ENCODE measurements at regions not wholly inside any gene's neighbourhood (a gene's known extent, or its start where the extent isn't known, plus 50 kb on each side); places are given as distances from the start of the nearest gene placed in this dataset.

DNA sequence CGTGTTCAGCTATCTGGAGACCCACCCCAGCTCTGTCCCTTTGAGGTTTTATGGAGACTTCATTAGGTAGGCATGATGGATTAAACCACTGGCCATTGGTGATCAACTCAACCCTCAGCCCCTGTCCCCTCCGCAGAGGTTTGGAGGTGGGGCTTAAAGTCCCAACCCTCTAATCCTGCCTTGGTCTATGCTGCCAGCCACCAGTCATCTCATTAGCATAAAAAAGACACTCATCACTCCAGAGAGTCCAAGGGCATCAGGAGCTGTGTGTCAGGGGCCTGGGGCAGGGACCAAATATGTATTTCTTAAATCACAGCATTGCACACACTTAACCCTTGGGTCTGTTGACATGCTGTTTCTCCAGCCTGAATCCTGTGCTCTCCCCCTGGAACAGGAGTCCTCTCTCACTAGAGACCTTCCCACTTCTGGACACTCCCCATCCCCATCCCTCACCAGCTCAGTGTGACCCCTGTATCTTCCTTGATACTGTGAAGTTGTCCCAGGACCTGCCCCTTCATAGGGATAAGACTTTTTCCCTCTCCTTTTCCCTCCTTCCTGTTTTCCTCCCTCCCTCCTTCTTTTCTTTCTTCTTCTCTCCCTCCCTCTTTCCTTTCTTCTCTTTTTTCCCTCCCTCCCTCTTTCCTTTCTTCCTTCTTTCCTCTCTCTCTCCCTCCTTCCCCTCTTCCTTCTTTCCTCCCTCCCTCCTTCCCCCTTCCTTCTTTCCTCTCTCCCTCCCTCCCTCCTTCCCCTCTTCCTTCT is 54.7 kb upstream of the CLMN start:
- TF ChIP-seq, protein P1, sequence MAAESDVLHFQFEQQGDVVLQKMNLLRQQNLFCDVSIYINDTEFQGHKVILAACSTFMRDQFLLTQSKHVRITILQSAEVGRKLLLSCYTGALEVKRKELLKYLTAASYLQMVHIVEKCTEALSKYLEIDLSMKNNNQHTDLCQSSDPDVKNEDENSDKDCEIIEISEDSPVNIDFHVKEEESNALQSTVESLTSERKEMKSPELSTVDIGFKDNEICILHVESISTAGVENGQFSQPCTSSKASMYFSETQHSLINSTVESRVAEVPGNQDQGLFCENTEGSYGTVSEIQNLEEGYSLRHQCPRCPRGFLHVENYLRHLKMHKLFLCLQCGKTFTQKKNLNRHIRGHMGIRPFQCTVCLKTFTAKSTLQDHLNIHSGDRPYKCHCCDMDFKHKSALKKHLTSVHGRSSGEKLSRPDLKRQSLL (tag by site-specific recombination; IDR thresholded peaks at IDR 0.05), result no peak
- TF ChIP-seq ZNF366 (tag by site-specific recombination; conservative IDR thresholded peaks at IDR 0.05), result peak; percentile 79
- no peak overlapping the region for H3K4me3 ChIP-seq (ENCODE audit: low read depth, low read length)
- no peaks in the 10 kb centered on the region for H3K36me3 ChIP-seq (ENCODE audit: control insufficient read depth in 2 of 2, insufficient read depth in 1 of 2, low read length in 2 of 2)
- no peaks in the 10 kb centered on the region for H3K9me3 ChIP-seq (ENCODE audit: control insufficient read depth, insufficient read depth, low read depth, low read length)
- ChIA-PET CTCF (no interaction called here), POLR2A (no interaction called here)
- H3K4me1 ChIP-seq (ENCODE audit: control insufficient read depth, insufficient read depth, low read length), result no peaks in the 10 kb centered on the region
- H3K27ac ChIP-seq (ENCODE audit: extremely low read depth, low read depth, low read length), result no peak overlapping the region

GRCh38 chr14:95370076-95370475 is 50.4 kb upstream of the CLMN start:
- H3K9me3 ChIP-seq (ENCODE audit: control insufficient read depth, insufficient read depth, low read depth, low read length), result no peaks in the 10 kb centered on the region
- H3K4me1 ChIP-seq (ENCODE audit: control insufficient read depth, insufficient read depth, low read length), result no peaks in the 10 kb centered on the region
- H3K27ac ChIP-seq (ENCODE audit: extremely low read depth, low read depth, low read length), result no peak overlapping the region
- ChIA-PET POLR2A (no interaction called here), CTCF (no interaction called here)
- TF ChIP-seq ZNF280D (tag by site-specific recombination; IDR thresholded peaks at IDR 0.05) (no peak), ZNF266 (tag by site-specific recombination; IDR thresholded peaks at IDR 0.05; ENCODE audit: low read depth) (no peak), ZFP41 (tag by site-specific recombination; IDR thresholded peaks at IDR 0.05; ENCODE audit: borderline replicate concordance) (no peak), ZNF558 (tag by site-specific recombination; IDR thresholded peaks at IDR 0.05) (no peak), ZNF248 (tag by site-specific recombination; IDR thresholded peaks at IDR 0.05) (no peak), ZBTB1 (tag by site-specific recombination; IDR thresholded peaks at IDR 0.05) (no peak), ZNF549 (tag by site-specific recombination; IDR thresholded peaks at IDR 0.05) (no peak), ZNF132 (tag by site-specific recombination; IDR thresholded peaks at IDR 0.05; ENCODE audit: borderline replicate concordance) (no peak), ZNF311 (tag by site-specific recombination; IDR thresholded peaks at IDR 0.05; ENCODE audit: borderline replicate concordance) (no peak)
- TF ChIP-seq, protein P2, sequence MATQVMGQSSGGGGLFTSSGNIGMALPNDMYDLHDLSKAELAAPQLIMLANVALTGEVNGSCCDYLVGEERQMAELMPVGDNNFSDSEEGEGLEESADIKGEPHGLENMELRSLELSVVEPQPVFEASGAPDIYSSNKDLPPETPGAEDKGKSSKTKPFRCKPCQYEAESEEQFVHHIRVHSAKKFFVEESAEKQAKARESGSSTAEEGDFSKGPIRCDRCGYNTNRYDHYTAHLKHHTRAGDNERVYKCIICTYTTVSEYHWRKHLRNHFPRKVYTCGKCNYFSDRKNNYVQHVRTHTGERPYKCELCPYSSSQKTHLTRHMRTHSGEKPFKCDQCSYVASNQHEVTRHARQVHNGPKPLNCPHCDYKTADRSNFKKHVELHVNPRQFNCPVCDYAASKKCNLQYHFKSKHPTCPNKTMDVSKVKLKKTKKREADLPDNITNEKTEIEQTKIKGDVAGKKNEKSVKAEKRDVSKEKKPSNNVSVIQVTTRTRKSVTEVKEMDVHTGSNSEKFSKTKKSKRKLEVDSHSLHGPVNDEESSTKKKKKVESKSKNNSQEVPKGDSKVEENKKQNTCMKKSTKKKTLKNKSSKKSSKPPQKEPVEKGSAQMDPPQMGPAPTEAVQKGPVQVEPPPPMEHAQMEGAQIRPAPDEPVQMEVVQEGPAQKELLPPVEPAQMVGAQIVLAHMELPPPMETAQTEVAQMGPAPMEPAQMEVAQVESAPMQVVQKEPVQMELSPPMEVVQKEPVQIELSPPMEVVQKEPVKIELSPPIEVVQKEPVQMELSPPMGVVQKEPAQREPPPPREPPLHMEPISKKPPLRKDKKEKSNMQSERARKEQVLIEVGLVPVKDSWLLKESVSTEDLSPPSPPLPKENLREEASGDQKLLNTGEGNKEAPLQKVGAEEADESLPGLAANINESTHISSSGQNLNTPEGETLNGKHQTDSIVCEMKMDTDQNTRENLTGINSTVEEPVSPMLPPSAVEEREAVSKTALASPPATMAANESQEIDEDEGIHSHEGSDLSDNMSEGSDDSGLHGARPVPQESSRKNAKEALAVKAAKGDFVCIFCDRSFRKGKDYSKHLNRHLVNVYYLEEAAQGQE (tag by site-specific recombination; IDR thresholded peaks at IDR 0.05), result no peak
- no peak overlapping the region for H3K4me3 ChIP-seq (ENCODE audit: low read depth, low read length)
- no peaks in the 10 kb centered on the region for H3K36me3 ChIP-seq (ENCODE audit: control insufficient read depth in 2 of 2, insufficient read depth in 1 of 2, low read length in 2 of 2)

Measured in HEK293 (cell line).